ENCODE measurements at regions not wholly inside any gene's neighbourhood (a gene's known extent, or its start where the extent isn't known, plus 50 kb on each side); places are given as distances from the start of the nearest gene placed in this dataset.

DNA sequence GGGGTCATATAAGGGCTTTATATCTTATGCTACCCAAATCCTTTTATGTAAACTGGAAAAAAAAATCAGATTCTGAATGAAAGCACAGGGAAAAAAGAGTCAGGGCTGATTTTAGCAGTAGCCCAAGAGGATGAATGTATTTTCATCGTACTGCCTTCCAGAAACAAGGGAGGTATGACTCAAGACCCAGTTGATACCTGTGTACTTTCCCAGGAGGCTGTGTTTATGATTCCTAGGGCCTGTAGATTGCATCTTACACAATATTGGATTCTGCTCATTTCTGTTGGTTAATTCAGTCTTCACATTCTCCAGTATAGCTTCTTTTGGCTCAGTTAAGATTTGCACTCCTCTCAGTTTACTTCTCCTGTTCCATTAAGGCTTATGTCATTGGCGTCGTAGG lies 127.9 kb upstream of the LIMCH1 start:
- no peak overlapping the region for H3K4me3 ChIP-seq (IDR thresholded peaks at IDR 0.05; ENCODE audit: insufficient read depth, low read depth, low read length)
- no peak overlapping the region for H3K9ac ChIP-seq
- TF ChIP-seq, protein P1, sequence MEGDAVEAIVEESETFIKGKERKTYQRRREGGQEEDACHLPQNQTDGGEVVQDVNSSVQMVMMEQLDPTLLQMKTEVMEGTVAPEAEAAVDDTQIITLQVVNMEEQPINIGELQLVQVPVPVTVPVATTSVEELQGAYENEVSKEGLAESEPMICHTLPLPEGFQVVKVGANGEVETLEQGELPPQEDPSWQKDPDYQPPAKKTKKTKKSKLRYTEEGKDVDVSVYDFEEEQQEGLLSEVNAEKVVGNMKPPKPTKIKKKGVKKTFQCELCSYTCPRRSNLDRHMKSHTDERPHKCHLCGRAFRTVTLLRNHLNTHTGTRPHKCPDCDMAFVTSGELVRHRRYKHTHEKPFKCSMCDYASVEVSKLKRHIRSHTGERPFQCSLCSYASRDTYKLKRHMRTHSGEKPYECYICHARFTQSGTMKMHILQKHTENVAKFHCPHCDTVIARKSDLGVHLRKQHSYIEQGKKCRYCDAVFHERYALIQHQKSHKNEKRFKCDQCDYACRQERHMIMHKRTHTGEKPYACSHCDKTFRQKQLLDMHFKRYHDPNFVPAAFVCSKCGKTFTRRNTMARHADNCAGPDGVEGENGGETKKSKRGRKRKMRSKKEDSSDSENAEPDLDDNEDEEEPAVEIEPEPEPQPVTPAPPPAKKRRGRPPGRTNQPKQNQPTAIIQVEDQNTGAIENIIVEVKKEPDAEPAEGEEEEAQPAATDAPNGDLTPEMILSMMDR (conservative IDR thresholded peaks at IDR 0.05; ENCODE audit: low read depth, low read length), result no peak
- H3K79me2 ChIP-seq (ENCODE audit: insufficient read depth, low read depth), result no peaks in the 10 kb centered on the region
- no peaks in the 10 kb centered on the region for H4K20me1 ChIP-seq (ENCODE audit: insufficient read depth)
- no peak overlapping the region for H3K4me2 ChIP-seq
- no peaks in the 10 kb centered on the region for H3K36me3 ChIP-seq (ENCODE audit: insufficient read depth)
- H3K27me3 ChIP-seq (ENCODE audit: insufficient read depth, low read depth), result no peaks in the 10 kb centered on the region
- H3K4me1 ChIP-seq (ENCODE audit: low read depth, poor library complexity, severe bottlenecking), result no peaks in the 10 kb centered on the region
- no peak overlapping the region for H2AFZ ChIP-seq (ENCODE audit: low read depth)
- H3K27ac ChIP-seq, result no peak overlapping the region

DNA sequence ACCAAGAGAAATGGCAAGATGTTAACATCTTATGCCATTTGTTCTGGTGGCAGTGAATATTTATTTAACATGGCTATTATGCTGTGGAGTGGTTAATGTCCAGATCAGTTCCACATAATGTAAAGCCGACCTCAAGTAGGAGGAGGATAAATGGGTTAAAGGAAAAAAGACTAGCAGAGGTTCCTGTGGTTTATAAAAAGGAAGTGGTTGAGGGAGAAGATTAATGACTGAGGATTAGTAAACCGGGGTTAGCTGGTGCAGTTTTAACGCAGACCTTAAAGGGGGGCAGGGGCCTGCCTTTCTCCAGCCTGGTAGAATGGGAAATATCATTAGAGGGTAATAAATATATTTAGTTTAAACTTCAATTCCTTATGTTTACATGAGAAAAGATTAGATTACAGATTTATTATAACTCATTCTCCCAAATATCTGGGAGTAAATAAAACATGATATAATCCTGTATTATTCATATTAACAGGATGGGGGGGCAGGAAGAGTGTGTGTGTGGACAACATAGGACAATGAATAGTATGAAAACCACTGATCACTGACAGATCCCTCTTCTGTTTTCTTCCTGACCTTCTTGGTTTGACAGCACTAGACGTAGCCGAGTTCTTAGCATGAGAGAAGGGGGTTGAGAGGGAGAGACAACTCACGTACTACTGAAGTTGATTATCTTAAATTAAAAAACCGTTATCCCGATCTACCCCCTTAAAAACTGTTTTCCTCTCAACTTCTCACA lies 124.1 kb upstream of the LIMCH1 start:
- no peak overlapping the region for H3K4me2 ChIP-seq
- H3K4me3 ChIP-seq (IDR thresholded peaks at IDR 0.05; ENCODE audit: insufficient read depth, low read depth, low read length), result no peak overlapping the region
- H3K36me3 ChIP-seq (ENCODE audit: insufficient read depth), result no peaks in the 10 kb centered on the region
- H3K4me1 ChIP-seq (ENCODE audit: low read depth, poor library complexity, severe bottlenecking), result peaks cover 5% of the 10 kb centered on the region
- no peak overlapping the region for H3K9ac ChIP-seq
- no peaks in the 10 kb centered on the region for H3K79me2 ChIP-seq (ENCODE audit: insufficient read depth, low read depth)
- no peak overlapping the region for H2AFZ ChIP-seq (ENCODE audit: low read depth)
- TF ChIP-seq, protein P1 (conservative IDR thresholded peaks at IDR 0.05; ENCODE audit: low read depth, low read length), result no peak
- H3K27me3 ChIP-seq (ENCODE audit: insufficient read depth, low read depth), result no peaks in the 10 kb centered on the region
- H4K20me1 ChIP-seq (ENCODE audit: insufficient read depth), result no peaks in the 10 kb centered on the region
- no peak overlapping the region for H3K27ac ChIP-seq

DNA sequence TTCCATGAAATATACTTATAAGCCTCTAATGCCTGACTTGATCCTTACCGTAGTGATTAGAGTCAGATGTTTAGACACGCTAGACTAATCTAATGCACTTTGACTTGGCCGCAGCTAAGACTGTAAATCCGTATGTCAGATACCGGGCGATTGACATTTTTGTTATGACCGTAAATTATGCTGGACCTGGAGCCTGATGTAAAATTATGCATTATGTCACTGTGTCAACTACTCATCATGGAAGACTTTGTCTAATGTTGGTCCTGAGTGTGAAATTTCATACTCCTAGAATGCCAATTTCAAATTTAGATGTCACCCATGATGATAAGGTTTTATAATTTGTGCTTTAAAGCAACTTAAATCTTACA lies 123.6 kb upstream of the LIMCH1 start:
- H3K36me3 ChIP-seq (ENCODE audit: insufficient read depth), result no peaks in the 10 kb centered on the region
- H3K4me1 ChIP-seq (ENCODE audit: low read depth, poor library complexity, severe bottlenecking), result peaks cover 5% of the 10 kb centered on the region
- H3K27me3 ChIP-seq (ENCODE audit: insufficient read depth, low read depth), result no peaks in the 10 kb centered on the region
- H3K4me2 ChIP-seq, result no peak overlapping the region
- H3K4me3 ChIP-seq (IDR thresholded peaks at IDR 0.05; ENCODE audit: insufficient read depth, low read depth, low read length), result no peak overlapping the region
- no peak overlapping the region for H2AFZ ChIP-seq (ENCODE audit: low read depth)
- H3K79me2 ChIP-seq (ENCODE audit: insufficient read depth, low read depth), result no peaks in the 10 kb centered on the region
- H3K9ac ChIP-seq, result no peak overlapping the region
- H4K20me1 ChIP-seq (ENCODE audit: insufficient read depth), result no peaks in the 10 kb centered on the region
- TF ChIP-seq, protein P1 (conservative IDR thresholded peaks at IDR 0.05; ENCODE audit: low read depth, low read length), result no peak
- no peak overlapping the region for H3K27ac ChIP-seq

DNA sequence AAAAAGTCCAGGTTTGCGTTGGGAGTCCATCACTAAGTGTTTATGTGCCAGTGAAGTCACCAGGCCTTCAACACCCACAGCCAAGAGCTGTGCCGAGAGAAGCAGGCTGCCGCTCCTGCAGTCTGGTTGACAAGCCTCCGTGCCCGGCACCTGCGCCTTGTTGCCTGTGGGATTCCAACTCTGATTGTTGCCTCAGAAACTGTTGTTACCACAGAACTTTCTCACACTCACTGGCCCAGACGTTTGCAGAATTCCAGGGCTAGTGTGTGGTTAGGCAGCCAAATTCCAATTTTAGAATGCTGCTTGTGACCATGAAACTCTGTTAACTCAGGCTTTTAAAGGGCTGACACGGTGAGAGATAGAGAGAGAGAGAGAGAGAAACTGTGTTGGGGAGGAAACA lies 119.5 kb upstream of the LIMCH1 start:
- H3K27me3 ChIP-seq (ENCODE audit: insufficient read depth, low read depth), result no peaks in the 10 kb centered on the region
- no peak overlapping the region for H3K4me2 ChIP-seq
- H3K4me3 ChIP-seq (IDR thresholded peaks at IDR 0.05; ENCODE audit: insufficient read depth, low read depth, low read length), result no peak overlapping the region
- H3K36me3 ChIP-seq (ENCODE audit: insufficient read depth), result no peaks in the 10 kb centered on the region
- H3K9ac ChIP-seq, result no peak overlapping the region
- H3K27ac ChIP-seq, result no peak overlapping the region
- no peaks in the 10 kb centered on the region for H3K79me2 ChIP-seq (ENCODE audit: insufficient read depth, low read depth)
- no peaks in the 10 kb centered on the region for H4K20me1 ChIP-seq (ENCODE audit: insufficient read depth)
- TF ChIP-seq, protein P1 (conservative IDR thresholded peaks at IDR 0.05; ENCODE audit: low read depth, low read length), result no peak
- no peak overlapping the region for H2AFZ ChIP-seq (ENCODE audit: low read depth)
- peaks cover 5% of the 10 kb centered on the region for H3K4me1 ChIP-seq (ENCODE audit: low read depth, poor library complexity, severe bottlenecking)

All from KMS-11 (cell line).